ENCODE measurements at regions not wholly inside any gene's neighbourhood (a gene's known extent, or its start where the extent isn't known, plus 50 kb on each side); places are given as distances from the start of the nearest gene placed in this dataset.

GRCh38 chr2:34604164-34604563 lies 1005.1 kb upstream of the FAM98A start:
- 80 to 90% methylated on average over 1 to 2 of the region's 4 CpGs for WGBS, 2 donors (ENCODE audit: low coverage in 1 of 2)
- H3K4me3 ChIP-seq = no peak overlapping the region
- H3K4me1 ChIP-seq = no peaks in the 10 kb centered on the region
- no peaks in the 10 kb centered on the region for H3K27me3 ChIP-seq
- H3K36me3 ChIP-seq = no peaks in the 10 kb centered on the region
- no peak for TF ChIP-seq POLR2AphosphoS5 (IDR thresholded peaks at IDR 0.05)
- TF ChIP-seq POLR2A (IDR thresholded peaks at IDR 0.05) = no peak
- TF ChIP-seq CTCF (IDR thresholded peaks at IDR 0.05) = no peak
- no peak for TF ChIP-seq EP300 (IDR thresholded peaks at IDR 0.05)
- ATAC-seq = no peak
- no peak overlapping the region for H3K27ac ChIP-seq
- H3K9me3 ChIP-seq = no peaks in the 10 kb centered on the region

GRCh38 chr2:34602262-34602661 lies 1003.2 kb upstream of the FAM98A start:
- ATAC-seq = no peak
- H3K27me3 ChIP-seq = no peaks in the 10 kb centered on the region
- no peak overlapping the region for H3K27ac ChIP-seq
- 64 to 68% methylated on average over 3 of the region's 3 CpGs for WGBS, 2 donors (ENCODE audit: low coverage in 1 of 2)
- no peaks in the 10 kb centered on the region for H3K9me3 ChIP-seq
- H3K4me3 ChIP-seq = no peak overlapping the region
- H3K36me3 ChIP-seq = no peaks in the 10 kb centered on the region
- no peaks in the 10 kb centered on the region for H3K4me1 ChIP-seq
- TF ChIP-seq POLR2AphosphoS5 (IDR thresholded peaks at IDR 0.05) (no peak), CTCF (IDR thresholded peaks at IDR 0.05) (no peak), EP300 (IDR thresholded peaks at IDR 0.05) (no peak), POLR2A (IDR thresholded peaks at IDR 0.05) (no peak)

- no peak for ATAC-seq
- no peak overlapping the region for H3K4me3 ChIP-seq
These were observed 1002.5 kb upstream of the FAM98A start for GRCh38 chr2:34601561-34601960.

GRCh38 chr2:34578641-34579040 lies 979.5 kb upstream of the FAM98A start:
- Histone ChIP-seq H3K27me3 (no peaks in the 10 kb centered on the region), H3K4me1 (no peaks in the 10 kb centered on the region), H3K4me3 (no peak overlapping the region), H3K36me3 (no peaks in the 10 kb centered on the region), H3K27ac (no peak overlapping the region), H3K9me3 (no peaks in the 10 kb centered on the region)
- WGBS, 2 donors (ENCODE audit: low coverage in 1 of 2) = 81 to 94% methylated on average over 2 of the region's 2 CpGs
- TF ChIP-seq POLR2AphosphoS5 (IDR thresholded peaks at IDR 0.05) (no peak), CTCF (IDR thresholded peaks at IDR 0.05) (no peak), POLR2A (IDR thresholded peaks at IDR 0.05) (no peak), EP300 (IDR thresholded peaks at IDR 0.05) (no peak)
- no peak for ATAC-seq

More at GRCh38 chr2:34601561-34601960, 1002.5 kb upstream of the FAM98A start:
- Histone ChIP-seq H3K4me1 (no peaks in the 10 kb centered on the region), H3K27ac (no peak overlapping the region), H3K9me3 (no peaks in the 10 kb centered on the region), H3K27me3 (no peaks in the 10 kb centered on the region), H3K36me3 (no peaks in the 10 kb centered on the region)
- WGBS, 2 donors (ENCODE audit: low coverage in 1 of 2) = 50 to 71% methylated on average over 2 of the region's 2 CpGs
- TF ChIP-seq POLR2AphosphoS5 (IDR thresholded peaks at IDR 0.05) (no peak), EP300 (IDR thresholded peaks at IDR 0.05) (no peak), POLR2A (IDR thresholded peaks at IDR 0.05) (no peak), CTCF (IDR thresholded peaks at IDR 0.05) (no peak)

- TF ChIP-seq EP300 (IDR thresholded peaks at IDR 0.05) (no peak), CTCF (IDR thresholded peaks at IDR 0.05) (peak in 1 of 4 experiments; percentile 48)
- WGBS, 2 donors (ENCODE audit: low coverage in 1 of 2) = 44 to 58% methylated on average over 4 to 5 of the region's 7 CpGs
- no peak for ATAC-seq
These were observed 971.3 kb upstream of the FAM98A start for GRCh38 chr2:34570266-34570872.

More at GRCh38 chr2:34570266-34570872, 971.3 kb upstream of the FAM98A start:
- no peaks in the 10 kb centered on the region for H3K4me1 ChIP-seq
- H3K36me3 ChIP-seq = no peaks in the 10 kb centered on the region
- H3K9me3 ChIP-seq = no peaks in the 10 kb centered on the region
- H3K4me3 ChIP-seq = no peak overlapping the region
- H3K27ac ChIP-seq = no peak overlapping the region
- H3K27me3 ChIP-seq = no peaks in the 10 kb centered on the region
